ENCODE measurements at regions not wholly inside any gene's neighbourhood (a gene's known extent, or its start where the extent isn't known, plus 50 kb on each side); places are given as distances from the start of the nearest gene placed in this dataset.

DNA sequence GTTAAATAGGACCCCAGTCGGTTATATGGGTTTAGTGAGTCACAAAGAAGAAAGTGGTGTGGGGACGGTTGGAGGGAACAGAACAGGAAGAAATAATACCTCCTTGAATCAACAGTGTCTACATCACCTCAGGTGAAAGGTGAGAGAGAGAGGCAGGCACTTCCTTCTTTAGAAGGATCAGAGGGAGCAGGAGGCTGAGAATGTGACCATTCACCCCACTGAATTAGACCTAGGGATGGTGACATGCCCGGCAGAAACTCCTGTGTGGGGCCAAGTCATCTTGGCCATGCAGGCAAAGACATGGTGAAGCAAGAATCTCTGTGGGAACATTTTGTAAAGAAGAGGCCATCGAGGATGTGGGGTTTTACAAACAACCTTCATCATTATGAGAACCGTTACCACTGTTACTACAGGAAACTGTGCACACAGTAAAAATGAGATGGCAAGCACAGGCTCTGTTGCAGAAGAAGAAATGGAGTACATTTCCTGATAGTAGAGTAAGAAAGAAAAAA is 1196.9 kb downstream of the VRK1 start:
- no peak for DNase-seq

DNA sequence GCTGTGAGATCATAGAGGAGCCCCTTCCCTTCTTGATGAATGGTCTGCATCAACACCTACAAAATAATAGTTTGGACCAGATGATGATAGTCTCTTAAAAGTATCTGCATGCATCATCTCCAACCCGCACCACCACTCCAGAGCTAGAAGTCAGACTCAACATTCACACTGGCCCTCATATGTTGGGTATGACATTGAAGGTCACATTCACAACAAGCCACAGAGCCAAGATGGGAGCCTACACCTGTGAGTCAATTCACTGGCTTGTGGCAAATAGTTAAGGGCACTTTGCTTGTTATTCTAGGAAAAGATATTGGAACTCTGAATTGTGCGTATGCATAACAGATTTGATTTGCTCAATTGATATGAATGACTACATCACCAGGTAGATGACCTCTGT is 1197.9 kb downstream of the VRK1 start:
- no peak for DNase-seq

DNA sequence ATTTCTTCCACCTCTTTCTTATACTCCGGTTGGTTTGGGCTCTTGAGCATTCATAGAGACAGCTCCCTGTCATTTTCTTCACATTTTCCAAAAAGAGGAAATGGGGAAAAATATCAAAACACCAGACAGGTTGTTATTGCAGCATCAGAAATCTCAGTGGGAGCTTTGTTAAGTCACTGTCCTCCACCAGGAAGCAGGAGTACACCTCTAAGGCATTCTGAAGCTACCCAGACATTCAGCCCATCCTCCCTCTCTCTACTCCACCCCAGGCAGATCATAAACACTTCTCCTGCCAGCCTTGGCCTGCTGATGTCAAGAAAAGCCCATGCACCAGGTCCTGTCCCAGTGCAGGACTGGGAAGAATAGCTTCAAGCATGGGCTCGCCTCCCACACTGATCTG is 1198.3 kb downstream of the VRK1 start:
- DNase-seq: no peak

DNA sequence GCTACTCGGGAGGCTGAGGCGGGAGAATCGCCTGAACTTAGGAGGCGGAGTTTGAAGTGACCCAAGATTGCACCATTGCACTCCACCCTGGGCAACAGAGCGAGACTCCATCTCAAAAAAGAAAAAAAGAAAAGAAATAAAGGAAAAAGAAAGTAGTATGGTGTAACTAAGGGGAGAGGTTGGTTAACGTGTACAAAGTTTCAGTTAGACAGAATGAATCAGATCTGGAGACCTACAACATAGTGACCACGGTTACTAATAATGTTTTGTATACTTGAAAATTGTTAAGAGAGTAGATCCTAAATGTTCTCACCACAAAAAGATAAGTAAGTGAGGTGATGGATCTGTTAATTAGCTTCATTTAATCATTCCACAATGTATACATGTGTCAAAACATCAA is 1208.8 kb downstream of the VRK1 start:
- no peak for DNase-seq

DNA sequence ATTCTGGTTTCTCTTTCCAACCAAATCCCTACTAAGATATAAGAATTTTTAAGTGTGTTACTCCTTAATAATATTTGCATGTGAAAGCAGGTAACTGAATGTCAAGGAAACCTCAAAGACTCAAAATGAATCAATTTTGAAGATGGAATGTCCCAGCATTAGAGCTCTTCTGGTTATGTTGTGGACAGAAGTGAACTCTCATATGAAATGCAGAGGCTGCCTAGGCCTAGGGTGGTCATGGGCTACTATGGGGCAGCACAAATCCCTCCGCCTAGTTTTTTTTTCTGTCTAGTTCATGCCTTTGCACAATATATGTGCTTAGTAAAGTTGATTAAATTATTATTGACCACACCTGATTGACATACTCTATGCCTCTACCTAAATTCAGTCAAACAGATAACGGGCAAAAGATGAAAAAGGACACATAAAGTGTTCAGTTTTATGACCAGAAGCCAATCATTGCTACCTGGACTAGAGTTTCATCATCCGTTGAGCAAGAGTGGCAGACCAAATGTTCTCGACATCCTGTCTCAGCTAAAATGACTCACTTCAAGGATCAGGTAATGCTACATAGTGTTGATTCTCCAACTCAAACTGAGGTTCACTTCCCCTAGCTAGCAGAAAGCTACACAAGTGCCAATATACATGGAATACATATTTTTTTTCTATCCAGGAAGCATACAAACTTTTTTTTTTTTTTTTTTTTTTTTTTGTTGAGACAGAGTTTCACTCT is 1211.4 kb downstream of the VRK1 start:
- no peak for DNase-seq

DNA sequence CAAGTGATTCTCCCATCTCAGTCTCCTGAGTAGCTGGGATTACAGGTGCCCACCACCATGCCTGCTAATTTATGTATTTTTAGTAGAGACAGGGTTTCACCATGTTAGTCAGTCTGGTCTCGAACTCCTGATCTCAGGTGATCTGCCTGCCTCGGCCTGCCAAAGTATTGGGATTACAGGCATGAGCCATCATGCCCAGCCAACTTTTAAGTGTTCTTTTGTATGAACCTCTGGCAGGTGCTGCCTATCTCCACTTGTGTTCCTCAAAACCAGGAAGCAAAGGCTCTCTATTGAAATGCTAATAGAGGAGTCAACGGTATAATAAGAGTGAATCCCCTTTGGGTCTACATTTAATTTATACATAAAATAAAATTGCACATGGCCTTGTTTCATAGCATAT is 1212.0 kb downstream of the VRK1 start:
- peak; percentile 87 for DNase-seq

DNA sequence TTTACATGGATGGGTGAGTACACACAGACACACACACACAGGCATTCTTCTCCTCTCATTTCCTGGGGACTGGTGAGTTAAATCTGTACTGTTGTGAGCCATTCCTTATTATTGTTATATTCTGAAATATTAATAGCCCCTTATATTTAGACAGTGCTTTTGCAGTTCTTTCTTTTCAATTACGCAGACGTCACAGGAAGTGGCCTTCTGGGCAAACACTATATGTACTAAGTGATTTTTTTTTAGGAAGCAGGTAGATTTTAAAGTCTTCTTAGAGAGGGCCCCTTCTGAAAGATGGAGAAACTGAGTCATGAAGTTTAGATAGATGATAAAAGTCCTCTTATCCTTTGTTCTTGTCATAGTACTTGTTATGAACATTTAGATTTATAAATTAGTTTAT is 1213.6 kb downstream of the VRK1 start:
- no peak for DNase-seq

DNA sequence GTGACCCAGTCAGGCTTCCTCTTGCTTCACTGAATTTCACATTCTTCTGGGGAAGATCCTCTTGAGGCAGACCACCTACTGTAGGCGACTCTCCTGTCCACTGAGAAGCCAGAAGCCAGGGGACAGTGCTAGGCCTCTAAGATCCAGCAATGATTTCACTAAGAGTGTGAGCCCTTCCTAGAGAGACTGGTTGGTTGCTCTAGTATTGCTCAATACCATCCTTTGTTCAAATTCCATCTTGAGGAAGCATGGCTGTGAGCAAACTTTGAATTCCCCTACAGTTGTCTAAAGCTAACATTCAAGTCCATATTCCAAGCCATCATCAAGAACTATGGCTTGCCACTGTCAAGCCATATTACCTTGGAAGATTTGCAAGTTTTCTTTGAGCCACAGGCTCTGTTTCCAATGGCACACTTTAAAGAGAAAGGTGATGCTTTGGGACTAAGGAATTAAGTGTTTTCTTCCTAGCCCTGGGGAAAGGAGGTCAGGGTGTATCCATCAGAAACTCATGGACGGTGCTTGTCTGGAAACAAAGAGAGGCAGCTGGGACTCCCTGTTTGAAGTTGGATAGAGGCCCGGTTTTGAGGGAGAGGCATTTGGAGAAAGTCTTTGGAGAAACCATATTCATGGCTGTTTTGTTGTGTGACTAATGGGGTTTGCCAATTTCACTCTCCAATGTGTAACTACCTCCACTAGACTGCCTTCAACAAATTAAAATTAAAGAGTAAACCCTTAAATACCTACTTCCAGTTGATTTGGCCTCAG is 1217.9 kb downstream of the VRK1 start:
- DNase-seq: no peak

DNA sequence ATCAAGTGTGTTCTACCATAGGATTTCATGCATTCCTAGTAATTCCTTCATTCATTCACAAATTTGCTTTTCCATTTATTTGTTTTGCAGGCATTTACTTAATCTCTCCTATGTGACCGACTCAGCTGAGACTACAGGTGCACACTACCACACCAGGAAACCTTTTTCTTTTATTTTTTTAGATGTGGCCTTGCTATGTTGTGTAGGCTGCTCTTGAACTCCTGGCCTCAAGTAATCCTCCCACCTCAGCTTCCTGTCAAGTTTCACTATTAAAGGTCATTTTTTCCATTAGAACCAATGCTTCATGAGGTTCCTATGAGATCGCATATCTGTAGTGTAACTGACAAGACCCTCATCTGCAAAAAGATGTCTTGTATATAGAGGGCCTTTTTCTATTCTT is 1218.7 kb downstream of the VRK1 start:
- no peak for DNase-seq

DNA sequence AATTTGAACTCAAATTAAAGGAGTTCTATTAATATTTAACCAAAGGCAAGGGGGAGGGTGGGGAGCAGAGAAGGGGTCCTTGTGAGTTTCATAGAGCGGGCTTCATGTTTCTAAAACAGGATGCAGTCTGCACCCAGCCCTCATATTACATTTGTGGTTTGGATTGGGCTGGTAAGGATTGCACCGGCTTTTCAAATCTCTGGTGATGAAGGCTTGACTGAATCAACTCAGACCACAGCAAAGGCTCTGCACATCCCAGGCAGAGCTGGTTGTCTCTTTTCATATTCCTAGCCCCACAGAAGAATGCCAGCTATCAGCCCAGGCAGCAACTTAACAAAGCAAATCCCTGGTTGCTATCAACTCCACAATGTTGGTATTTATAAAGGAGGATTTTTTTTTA is 1221.4 kb downstream of the VRK1 start:
- DNase-seq: no peak

DNA sequence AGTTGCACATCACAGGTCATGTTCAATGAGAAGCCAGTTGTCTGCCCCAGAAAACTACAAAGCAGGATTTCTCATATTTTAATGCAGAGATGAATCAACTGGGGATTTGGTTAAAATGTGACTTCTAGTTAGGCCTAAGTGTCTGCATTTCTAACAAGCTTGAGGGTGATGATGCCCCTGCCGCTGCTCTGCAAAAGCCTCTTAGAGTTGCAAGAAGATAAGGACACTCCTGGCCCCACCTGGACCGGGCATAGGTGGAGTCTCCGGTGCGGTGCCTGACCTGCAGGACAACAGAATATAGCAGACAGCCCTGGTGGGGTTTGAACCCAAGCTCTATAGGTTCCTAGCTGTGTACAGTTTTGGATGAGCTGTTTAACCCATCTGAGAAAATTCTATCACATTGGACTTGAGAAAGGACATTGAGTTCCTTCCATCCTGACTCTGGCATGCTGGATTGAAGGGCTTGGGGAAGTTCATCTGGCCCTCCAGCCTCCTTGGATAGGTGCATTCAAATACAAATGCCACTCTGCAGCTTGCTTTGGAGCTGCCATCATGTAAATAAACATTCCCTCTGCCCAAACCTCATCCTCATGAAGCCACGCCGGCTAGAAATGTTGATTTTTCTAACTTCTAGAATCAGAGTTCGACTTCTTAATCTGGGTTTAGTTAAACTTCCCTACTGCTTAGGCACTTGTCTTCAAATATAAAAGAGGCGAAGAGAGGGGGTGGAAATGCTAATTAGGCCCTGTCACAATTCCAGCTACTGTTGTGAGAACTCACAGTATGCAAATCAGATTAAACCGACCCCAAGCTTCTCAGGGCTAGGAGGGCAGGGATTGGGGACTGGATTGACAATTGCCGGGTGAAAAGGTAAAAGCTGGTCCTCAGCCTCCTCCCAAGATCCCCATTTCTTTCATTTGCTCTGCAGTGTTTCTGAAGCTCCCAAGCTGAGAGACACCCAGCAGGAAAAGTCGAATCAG is 1225.6 kb downstream of the VRK1 start:
- DNase-seq: no peak

DNA sequence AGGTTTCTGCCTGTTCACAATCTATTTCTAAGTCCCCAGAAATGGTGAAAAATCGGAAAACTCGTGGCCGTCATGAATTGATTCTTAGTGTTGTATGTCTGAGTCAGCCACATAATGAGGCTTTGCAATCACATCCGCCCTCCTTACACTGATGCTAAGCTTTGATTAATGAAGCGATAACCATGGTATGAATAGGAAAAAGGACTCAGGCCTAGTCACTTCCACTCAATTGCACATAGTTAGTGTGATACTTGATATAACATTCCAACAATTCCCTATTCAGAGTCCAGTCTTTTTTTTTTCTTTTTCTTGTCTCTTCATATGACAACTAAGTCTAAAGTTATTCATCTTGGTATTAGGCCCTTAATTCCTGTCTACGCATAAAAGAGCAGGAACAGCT is 1231.0 kb downstream of the VRK1 start:
- no peak for DNase-seq

DNA sequence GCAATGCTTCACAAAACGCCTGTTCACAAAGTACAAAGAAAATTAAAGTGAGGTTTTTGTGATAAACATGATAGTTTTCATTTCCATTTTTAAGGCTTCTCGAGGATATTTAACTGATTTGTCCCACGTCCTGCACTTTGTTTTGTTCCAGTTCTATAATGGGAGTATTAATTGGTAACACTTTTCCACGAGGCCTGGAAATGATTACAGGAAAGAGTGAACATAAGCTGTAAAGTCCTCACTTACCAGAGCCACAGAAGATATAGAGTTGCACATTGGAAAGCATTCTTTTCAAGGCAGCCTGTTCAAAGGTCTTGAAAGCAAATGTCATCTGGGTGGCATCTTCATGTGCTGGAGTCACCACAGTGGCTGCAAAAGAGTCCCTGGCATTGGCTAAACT is 1236.6 kb downstream of the BCL11B start:
- DNase-seq: no peak

DNA sequence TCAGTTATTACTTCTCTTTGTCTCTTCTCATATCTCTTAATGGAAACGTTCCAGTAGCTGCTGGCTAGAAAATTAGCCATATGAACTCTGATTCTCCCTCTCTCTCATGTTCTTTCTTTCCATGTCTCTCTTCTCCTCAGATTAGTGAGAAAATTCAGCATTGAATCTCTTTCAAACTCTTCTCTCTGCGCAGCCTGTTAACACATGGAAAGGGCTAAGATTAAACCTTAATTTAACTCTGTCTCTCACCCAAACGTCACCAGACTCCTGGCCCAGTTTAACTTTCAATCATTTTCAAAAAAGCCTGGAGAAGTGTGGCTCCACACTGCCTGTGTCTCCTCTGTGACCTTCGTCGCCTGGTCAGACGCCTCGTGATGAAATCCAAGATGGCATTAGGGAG is 1234.2 kb downstream of the BCL11B start:
- no peak for DNase-seq

DNA sequence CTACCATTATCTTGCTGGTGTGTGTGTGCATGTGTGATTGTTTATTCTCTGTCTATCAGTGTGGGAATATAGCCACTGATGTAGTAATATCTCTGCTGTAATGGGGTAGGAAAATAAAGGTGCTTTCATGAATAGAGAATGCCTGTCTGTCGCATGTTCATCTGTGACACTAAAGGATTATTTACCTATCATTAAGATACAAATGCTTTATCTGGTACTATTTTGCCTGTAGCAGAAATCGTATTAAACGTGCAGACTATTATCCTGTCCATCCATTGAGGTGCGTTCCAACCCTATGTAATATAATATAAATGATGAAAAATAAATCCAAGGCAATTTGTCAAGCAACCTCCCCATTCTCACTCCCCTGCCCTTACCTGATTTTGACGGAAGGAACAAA is 1215.1 kb downstream of the BCL11B start:
- DNase-seq: no peak

DNA sequence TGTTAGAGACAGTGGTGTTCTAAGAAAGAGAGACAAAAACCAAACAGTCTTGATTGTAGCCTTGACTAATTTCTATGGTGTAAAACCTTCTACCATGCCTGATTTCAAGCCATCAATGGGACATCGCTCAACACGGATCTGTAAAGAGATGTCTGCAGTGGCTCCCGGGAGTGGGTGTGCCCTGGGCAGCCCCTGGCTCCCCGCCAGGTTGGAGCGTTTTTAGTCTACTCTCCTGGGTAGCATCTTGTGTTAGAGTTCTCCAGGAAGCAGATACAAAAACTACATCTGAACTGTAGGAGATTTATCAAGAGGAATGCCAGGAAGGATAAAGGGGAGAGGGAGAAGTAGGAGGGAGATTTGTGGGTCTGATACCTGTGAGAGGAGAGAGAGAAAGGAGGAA is 1212.9 kb downstream of the BCL11B start:
- DNase-seq: no peak

DNA sequence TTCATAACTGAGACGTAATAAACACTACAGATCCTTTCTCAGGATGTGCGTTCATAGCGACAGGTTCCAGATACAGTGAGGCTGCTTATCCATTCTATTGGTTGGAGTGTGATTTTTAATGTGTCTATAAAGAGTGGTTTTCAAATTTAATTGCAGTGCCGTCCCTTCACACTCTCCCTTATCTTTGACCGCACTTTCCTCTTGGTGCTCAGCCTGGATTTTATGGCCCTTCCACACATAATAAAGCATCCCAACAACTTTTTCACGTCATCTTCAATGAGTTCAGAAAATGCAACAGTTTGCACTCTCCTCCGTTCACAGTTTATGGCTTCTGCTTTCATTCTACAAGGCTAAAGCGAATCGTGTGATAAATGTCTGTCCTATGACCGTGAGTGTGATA is 1209.9 kb downstream of the BCL11B start:
- DNase-seq: no peak

DNA sequence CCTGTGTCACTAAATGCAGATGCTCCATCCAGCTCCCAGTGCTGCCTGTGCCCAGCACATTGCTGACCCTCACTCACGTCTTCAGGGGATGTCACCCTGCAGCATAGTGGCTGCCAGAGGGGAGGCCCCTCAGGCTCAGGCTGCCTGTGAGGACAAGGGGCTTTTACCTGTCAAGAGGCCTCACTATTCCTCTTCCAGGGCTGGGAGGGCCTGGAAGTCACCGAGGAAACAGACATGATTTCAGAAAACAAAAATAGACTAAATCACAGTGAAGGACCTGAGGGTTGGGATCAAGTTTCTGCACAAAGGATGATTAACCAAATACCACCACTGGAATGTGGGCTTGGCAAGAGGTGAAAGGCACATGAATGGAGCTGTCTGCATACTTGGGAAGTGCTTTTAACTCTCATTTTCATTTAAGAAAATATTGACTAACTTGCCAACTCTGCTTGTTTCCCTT is 1202.3 kb downstream of the BCL11B start:
- DNase-seq: no peak

DNA sequence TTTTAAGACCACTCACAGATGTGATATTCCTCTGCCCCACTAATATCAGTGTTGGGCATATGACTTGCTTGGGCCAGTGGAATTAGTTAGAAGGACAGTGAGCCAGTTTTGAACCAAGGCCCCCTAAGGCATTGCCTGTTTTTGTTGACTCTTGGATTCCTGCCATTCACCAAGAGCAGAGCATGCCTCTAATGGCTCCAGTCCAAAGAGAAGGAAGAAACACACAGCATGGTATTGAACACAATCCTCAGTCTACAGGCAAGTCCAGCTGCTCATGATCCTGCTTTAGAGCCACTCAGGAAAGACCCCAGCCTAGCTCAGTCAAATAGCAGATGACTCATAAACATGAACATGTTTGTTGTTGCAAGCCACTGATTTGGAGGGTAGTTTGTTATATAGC is 1201.5 kb downstream of the BCL11B start:
- DNase-seq: no peak

DNA sequence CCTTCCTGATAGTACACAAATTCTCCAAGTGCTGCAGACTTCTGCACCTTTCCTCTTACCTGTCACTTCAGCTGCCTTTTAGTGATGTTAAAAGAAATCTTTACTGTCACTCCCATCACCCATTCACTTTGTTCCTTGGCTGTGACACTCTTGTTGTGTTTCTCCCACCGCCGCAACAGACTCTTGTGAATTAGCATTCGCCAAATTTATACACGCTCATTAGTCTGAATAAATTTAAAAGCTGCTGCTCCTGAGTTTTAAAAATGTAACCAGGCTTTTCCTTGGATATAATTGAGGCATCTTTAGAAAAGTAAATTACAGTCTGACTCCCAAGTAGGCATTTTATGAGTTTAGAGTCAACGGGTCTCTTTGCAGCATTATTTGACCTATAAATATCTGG is 1197.9 kb downstream of the BCL11B start:
- DNase-seq: no peak

DNA sequence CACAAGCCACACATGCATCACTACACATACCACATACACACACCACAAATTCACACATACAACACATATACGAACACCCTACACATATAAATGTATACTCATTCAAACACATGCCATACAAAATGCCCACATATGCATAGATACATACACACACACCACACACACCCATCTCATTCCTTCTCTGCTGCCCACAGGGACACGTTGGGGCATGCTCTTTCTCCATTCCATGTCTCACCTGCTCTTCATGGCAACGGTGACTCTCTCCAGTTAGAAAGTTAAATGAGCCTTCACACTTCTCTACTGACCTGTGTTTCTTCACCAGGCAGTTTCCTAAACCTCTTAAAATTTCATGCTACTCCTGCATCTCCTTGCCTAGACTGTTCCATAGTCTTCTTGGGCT is 1194.8 kb downstream of the BCL11B start:
- DNase-seq: no peak

DNA sequence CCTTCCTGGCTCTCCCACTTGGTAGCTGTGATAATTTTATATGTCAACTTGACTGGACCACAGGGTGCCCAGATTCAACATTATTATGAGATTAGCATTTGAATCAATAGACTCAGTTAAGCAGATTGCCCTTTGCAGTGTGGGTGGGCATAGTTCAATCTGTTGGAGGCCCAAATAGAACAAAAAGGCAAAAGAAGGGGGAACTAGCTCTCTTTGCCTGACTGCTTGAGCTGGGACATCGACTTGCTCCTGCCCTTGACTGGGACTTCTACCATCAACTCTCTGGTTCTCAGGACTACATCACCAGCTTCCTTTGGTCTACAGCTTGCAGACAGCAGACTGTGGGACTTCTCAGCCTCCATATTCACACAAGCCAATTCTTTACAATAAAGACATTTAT is 1189.2 kb downstream of the BCL11B start:
- no peak for DNase-seq

DNA sequence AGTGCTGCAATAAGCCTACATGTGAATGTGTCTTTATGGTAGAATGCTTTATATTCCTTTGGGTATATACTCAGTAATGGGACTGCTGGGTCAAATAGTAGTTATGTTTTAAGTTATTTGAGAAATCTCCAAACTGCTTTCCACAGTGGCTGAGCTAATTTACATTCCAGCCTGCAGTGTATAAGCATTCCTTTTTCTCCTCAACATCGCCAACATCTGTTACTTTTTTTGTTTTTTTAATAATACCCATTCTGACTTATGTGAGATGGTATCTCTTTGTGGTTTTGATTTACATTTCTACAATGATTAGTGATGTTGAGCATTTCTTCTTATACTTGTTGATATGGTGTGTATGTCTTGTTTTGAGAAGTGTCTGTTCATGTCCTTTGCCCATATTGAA is 1186.2 kb downstream of the BCL11B start:
- no peak for DNase-seq
